Neural cell (in vitro differentiated cells): ENCODE measurements at regions not wholly inside any gene's neighbourhood (a gene's known extent, or its start where the extent isn't known, plus 50 kb on each side); places are given as distances from the start of the nearest gene placed in this dataset.

Experiments used
- EP300 ChIP-seq: fragments of 450-650 bp; conservative IDR thresholded peaks from 2 replicates; pipeline ENCODE4 v1.6.1; 2014; ENCODE audit warnings: antibody characterized with exemption, mild to moderate bottlenecking, moderate library complexity; ENCODE audit not compliant: poor library complexity, severe bottlenecking
- EZH2 ChIP-seq: fragments of 200-600, 300-800 bp; shearing (Covaris generic), sonication (generic); IDR thresholded peaks from 2 replicates; pipeline ENCODE4 v1.6.1; 2014; ENCODE audit warnings: antibody characterized with exemption, low read length, borderline replicate concordance, mild to moderate bottlenecking; ENCODE audit not compliant: insufficient read depth, poor library complexity, severe bottlenecking
- POLR2AphosphoS5 ChIP-seq: IDR thresholded peaks from 2 replicates; pipeline ENCODE4 v1.6.1; 2012
- RAD21 ChIP-seq: fragments of 450-650 bp; conservative IDR thresholded peaks from 2 replicates; pipeline ENCODE4 v1.6.1; 2014; ENCODE audit warnings: antibody characterized with exemption, mild to moderate bottlenecking, moderate library complexity
- SMC3 ChIP-seq: fragments of 450-650 bp; conservative IDR thresholded peaks from 2 replicates; pipeline ENCODE4 v1.6.1; 2014; ENCODE audit warnings: antibody characterized with exemption, mild to moderate bottlenecking, moderate library complexity; ENCODE audit not compliant: poor library complexity
- TAF1 ChIP-seq: IDR thresholded peaks from 2 replicates; pipeline ENCODE4 v1.6.1; 2012; ENCODE audit warnings: low read depth
- TF ChIP-seq, protein P1 (sequence below): fragments of 450-650 bp; IDR thresholded peaks from 2 replicates; pipeline ENCODE4 v1.5.1; 2014; ENCODE audit warnings: antibody characterized with exemption, mild to moderate bottlenecking, moderate library complexity; ENCODE audit not compliant: poor library complexity, severe bottlenecking
- TF ChIP-seq, protein P2 (sequence below): IDR thresholded peaks from 2 replicates; pipeline ENCODE4 v1.6.1; 2012; ENCODE audit warnings: borderline replicate concordance

DNA sequence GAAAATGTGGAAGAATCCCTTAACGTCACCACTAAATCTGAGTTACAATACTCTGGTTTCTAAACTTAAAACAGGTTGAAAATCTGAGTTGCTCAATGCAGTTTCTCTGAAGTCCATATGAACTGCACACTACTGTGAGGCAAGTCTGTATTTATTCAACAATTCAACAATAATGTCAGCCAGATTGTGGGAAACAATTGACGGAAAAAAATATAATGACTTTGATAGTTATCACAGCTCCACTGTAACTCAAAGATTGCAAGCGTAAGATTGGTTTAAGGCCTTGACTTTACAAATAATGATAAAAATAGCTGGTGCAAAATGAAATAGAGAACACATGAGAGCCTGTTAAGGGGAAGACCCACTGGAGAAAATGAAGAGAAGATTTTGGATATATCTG lies 219.4 kb upstream of the CCDC150 start:
- TF ChIP-seq, protein P1, sequence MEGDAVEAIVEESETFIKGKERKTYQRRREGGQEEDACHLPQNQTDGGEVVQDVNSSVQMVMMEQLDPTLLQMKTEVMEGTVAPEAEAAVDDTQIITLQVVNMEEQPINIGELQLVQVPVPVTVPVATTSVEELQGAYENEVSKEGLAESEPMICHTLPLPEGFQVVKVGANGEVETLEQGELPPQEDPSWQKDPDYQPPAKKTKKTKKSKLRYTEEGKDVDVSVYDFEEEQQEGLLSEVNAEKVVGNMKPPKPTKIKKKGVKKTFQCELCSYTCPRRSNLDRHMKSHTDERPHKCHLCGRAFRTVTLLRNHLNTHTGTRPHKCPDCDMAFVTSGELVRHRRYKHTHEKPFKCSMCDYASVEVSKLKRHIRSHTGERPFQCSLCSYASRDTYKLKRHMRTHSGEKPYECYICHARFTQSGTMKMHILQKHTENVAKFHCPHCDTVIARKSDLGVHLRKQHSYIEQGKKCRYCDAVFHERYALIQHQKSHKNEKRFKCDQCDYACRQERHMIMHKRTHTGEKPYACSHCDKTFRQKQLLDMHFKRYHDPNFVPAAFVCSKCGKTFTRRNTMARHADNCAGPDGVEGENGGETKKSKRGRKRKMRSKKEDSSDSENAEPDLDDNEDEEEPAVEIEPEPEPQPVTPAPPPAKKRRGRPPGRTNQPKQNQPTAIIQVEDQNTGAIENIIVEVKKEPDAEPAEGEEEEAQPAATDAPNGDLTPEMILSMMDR, result no peak
- TF ChIP-seq, protein P2, sequence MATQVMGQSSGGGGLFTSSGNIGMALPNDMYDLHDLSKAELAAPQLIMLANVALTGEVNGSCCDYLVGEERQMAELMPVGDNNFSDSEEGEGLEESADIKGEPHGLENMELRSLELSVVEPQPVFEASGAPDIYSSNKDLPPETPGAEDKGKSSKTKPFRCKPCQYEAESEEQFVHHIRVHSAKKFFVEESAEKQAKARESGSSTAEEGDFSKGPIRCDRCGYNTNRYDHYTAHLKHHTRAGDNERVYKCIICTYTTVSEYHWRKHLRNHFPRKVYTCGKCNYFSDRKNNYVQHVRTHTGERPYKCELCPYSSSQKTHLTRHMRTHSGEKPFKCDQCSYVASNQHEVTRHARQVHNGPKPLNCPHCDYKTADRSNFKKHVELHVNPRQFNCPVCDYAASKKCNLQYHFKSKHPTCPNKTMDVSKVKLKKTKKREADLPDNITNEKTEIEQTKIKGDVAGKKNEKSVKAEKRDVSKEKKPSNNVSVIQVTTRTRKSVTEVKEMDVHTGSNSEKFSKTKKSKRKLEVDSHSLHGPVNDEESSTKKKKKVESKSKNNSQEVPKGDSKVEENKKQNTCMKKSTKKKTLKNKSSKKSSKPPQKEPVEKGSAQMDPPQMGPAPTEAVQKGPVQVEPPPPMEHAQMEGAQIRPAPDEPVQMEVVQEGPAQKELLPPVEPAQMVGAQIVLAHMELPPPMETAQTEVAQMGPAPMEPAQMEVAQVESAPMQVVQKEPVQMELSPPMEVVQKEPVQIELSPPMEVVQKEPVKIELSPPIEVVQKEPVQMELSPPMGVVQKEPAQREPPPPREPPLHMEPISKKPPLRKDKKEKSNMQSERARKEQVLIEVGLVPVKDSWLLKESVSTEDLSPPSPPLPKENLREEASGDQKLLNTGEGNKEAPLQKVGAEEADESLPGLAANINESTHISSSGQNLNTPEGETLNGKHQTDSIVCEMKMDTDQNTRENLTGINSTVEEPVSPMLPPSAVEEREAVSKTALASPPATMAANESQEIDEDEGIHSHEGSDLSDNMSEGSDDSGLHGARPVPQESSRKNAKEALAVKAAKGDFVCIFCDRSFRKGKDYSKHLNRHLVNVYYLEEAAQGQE, result no peak
- TF ChIP-seq RAD21 (no peak), EP300 (no peak), POLR2AphosphoS5 (no peak), EZH2 (no peak), SMC3 (no peak), TAF1 (no peak)
